NCI-H1105 (cell line): ENCODE measurements at regions not wholly inside any gene's neighbourhood (a gene's known extent, or its start where the extent isn't known, plus 50 kb on each side); places are given as distances from the start of the nearest gene placed in this dataset.

Experiments used
- DNase-seq: peaks from one replicate; lab custom pipeline; 2025; lab: John Stamatoyannopoulos, UW

DNA sequence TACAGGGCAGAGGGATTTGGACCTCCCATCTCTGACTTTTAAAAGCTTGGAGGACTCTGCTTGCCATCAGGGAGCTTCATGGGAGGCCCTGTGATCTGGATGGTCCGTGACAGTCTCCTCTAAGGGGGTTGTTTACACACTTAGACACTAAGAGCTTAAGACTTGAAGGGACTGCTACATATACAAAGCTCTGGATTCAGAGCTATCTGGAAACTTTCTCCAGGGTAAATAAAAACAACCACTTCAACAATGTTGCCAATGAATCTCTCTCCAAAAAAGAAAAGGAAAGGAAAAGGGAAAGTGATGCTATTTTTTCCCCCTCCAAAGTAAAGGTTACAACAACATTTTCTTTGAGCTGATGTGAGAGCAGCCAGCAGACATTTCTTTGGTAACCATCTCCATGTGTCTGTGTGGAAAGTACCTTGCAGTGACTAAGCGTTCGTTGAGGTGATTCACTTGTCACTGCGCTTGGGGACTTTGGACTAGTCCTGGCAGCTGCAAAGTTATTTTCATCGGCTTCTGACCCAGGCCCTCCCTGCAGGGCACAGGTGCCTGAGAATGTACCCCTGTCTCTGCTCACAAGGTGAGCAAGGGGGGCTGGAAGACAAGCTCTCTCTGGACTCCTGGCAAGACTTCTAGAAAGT, 262.1 kb upstream of the KLF4 start:
- DNase-seq: no peak

DNA sequence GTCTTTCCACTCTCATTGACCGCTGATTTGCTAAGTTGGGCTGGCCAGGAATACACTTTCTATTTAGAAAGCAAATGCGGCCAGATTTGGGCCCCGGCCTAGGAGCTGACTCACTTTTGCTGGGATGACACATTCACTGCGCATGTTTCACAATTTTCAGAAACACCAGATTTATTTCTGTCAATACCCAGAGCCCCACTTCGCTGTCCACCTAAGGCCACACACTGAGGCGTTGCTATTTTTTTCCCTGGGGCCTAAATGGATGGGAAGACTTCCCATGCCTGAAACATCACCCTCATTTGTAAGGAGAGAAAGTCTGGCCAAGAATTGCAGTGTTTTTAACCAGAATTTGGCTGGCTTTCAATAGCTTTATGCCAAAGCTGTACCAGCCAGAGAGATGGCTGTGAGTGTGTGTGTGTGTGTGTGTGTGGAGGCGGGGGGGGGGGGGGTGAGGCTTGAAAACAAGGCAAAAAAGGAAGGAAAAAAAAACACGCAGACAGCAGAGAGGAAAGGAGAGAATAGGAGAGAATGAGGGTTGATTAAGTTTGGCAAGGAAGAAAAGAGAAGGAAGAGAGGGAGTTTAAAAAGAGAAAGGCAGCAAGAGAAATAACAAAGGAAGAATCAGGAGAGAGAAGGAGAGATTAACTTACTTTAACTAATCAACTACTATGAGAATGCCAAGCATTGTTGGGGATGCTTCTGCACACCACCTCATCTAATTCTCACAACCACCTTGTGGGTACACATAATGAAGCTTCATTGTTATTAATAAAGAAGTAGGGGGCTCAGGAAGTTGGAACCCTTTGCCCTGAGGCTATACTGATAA, 261.4 kb upstream of the KLF4 start:
- DNase-seq: peak; percentile 32

DNA sequence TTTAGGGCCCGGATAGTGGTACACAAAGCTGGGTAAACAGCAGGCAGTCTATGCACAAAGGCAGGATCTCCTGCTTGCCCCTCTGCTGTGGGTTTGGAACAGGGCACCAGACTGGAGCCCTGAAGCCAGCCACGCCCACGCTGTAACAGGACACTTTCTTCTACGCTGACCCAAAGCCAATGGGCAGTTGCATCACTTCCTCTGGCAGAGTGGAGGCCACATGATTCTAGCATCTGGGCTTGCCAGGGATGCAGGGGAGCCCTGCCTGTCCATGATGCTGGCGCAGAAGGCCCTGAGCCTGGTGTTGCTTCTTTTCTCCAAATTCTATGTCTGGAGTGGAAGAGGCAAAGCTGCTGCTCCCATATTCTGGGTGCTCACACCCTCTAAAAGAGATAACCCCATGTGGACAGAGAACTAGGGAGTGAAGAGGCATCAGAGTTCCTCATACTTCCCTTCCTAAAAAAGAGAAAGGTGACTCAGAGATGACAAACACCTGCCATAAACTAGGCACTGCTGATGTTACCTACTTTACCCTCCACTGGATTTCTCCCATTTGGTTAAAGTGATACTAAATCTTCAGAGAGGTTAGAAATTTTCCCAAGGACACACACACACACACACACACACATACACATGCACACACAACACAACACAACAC, 260.3 kb upstream of the KLF4 start:
- DNase-seq: peak; percentile 49

DNA sequence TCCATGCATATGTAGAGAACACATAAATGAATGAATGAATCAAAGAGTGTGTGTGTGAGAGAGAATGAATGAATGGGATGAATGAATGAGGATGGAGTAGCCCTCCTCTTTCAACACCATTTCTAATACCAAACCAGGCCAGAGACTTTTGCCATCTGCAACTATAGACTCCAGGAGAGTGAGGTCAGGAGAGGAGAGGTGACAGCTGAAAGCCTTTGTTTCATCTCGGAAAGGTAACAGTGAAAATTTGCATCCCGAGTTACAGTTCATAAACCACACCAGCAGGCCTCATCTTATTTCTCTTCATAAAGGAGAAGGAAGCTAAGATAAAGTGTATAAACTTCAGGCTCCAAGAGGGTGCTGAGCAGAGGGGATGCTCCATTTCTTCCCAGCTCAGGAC, 255.3 kb upstream of the KLF4 start:
- DNase-seq: no peak

DNA sequence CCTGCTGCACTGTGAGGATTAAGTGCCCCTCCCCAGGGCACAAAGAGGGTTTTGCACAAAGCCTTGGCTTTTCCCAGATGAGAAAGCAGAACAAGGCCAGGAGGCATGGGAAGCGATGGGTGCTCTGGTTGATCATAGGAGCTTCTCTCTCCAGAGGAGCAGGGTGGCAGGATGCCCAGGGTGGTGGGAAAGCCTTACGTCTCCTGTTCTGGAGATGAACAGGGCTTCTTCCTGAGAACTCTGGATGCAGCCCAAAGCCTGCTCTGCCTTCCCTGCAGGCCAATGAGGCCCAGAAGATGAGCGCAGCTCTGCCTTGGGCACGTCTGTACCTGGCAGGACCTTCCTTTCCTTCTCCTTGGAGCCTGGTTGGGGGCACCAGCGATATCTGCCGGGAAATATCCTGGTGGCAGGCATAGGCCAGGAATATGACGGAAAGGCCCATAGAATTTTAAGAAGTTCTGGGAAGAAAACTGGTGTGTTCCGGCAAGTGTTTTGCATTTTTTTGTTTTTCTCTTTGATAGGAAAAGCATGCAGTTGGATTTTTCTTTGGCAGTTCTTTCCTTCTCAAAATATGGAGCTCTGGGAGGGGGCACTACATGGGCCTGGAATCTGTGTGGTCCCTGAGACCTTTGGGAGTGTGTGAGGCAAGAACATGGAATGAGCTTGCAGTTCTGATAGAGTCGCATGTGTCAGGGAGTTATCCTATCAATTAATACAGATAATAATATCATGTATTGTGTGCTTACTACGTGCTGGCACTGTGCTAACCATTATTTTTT, 253.2 kb upstream of the KLF4 start:
- DNase-seq: no peak

DNA sequence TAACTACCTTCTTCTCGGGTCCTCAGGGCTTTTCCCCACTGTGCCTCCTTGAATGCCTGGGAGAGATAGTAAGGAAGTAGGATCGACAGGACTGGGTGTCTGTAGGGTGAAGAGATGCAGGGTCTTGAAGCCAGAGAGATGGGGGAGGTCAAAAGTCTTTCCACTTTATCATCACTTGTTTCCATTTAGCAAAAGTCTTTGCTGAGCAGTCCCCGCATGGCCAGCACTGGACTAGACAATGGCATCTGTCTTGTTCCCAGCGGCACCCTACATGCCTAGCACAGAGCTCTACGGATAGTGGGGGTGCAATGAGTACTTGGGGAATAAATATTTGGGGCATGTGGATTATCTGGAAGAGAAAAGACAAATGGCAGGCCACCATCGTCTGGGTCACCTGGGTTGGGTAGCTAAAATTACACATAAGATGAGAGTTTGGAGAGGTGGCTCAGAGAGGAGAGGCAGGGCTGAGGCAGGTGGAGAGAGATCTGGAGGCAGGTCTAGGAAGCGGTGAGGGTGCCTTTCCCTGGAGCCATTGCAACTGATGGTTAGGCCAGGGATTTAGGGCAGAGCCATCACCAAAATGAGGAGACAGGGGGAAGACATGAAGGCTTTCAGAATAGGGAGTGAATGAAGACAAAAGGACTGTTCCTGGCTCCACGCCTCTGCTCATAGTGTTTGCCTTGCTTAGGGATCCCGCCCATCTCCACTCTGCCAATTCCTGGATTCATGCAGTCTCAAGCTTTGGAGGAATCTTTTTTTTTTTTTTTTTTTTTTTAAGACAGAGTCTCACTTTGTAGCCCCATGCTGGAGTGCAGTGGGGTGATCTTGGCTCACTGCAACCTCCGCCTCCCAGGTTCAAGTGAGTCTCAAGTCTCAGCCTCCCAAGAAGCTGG, 250.8 kb upstream of the KLF4 start:
- no peak for DNase-seq

DNA sequence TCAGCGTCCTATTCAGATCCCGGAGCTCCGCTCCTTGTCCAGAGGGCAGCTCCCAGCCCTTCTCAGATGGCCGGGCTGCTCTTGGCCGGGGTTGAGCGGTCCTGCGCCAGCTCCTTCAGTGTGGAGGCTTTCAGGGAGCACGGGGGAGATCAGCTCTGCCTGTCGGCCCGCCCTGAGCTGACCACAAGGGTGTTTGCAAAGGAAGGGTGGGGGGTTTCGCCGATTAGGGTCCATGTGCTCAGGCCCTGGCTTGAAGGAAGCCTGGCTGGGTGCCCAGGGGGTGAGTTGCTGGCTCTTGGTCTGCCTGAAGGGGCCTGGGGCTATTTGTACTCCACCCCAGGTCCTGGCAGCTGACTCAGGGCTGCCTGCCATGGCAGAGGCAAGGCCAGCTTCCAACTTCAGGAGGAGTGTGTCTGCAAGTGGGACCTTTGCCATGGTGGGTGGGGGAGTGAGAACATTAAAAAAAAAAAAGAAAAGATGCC, 250.1 kb upstream of the KLF4 start:
- no peak for DNase-seq

DNA sequence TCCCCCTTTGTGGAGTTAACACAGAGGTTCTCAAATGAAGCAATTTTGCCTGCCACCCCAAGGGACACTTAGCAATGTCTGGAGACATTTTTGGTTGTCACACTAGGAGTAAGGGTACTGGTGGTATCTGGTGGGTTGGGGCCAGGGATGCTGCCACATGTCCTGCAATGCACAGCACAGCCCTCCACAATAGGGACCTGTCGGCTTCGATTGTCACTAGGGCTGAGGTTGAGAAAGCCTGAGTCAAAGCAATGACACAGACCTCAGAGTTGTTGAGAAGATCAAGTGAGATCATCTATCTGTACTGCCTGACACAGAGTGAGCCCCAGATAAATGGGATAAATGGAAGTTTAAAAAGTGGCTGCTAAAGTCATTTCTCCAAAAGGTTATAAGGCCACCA, 249.2 kb upstream of the KLF4 start:
- DNase-seq: no peak

DNA sequence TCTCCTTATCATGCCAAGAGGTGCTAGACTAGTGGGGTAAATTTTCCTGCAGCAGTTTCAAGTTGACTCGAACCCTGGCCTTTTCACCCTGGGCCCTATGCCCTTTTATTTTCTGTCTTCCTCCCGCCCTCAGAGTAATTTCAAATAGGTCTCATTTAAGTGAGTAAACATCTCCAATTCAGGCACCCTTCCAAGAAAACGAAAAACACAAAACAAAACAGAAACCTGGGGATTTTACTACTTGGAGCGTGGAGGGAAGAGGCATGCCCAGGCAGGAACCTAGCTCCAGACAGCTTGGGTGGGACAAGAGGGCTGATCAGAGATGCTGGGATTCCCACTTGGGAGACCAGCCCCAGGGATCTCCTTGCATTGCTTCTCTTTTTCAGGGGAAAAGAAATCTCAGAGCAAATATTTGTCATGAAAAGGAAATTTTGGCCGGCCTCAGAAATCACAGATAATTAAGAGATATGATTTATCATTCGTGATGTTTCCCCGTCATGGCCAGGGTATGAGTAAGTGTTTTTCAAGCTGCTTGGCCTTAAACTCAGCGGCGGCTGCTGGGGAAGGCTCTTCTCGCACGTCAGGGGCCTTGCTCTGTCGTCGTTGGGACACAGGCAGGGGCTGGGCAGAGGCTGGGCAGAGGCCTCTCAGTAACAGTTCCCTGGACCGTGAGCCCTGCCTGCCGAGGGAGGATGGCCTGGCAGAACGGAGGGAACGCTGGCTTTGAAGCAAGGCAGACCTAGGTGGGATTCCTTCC, 248.6 kb upstream of the KLF4 start:
- DNase-seq: peak; percentile 70

DNA sequence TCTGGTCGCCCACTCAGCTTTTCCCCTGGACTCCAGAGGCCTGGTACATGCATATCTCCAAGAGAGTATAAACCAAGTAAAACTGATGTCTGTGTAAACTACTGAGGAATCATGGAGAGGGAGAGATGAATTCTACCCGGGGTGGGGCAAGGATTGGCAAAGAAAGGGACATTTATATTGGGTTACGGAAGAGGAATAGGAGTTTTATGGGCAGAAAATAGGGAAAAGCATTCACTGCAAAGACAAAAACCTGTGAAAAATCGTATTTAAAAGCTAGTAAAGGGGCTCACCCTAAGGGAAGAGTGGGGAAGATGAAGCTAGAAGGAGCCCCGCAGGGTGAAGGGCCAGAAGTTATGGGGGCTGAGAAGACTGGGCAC, 248.0 kb upstream of the KLF4 start:
- no peak for DNase-seq

DNA sequence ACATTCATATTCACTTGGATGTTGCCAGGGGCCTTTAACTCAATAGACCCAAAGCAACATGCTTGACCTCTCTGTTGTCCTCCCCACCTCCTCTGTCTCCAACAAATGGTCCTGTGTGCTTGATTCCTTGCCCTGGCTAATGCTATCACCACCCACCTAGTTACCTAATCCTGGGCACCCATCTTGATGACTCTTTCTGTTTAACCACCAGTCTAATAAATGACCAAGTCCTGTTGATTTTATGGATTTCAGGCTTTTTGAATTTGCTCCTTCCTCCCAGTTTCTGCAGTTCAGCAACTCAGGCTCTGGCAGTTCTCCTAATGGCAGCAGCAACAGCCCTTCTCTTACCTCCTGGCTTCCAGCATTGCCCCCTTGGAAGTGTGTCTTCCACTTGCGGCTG, 246.3 kb upstream of the KLF4 start:
- no peak for DNase-seq

DNA sequence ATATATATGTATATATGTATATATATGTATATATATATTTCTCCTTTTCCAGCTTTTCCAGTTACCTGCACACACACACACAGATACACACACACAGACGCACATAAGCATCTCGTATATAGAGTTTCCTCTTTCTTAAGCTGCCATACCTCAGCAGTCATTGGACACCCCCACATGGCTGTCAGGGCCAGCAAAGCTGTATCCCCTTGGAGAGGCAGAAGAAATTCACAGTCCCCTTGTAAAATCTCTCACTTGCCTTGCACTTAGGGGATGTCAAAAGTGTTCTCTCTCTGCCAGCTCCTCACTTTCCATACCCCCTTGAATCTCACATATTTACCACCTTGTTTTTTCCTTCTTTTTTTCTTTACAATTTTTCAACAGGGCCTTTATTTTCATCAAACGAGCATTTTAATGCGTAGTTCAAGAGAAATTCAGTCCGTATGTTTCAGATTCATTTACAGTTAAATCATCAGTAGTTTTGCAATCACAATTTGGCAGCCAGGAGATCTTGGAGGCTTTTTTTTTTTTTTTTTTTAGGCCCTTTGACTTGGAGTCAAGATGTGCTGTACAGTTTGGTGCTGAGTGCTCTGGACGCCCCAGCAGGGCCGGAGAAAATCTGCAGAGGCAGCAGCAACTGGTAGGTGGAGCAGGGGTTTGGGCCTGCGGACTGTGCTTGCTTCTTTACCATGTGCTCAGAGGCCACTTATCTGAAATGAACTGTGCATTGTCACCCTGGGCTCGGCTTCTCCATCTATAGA, 244.9 kb upstream of the KLF4 start:
- no peak for DNase-seq

DNA sequence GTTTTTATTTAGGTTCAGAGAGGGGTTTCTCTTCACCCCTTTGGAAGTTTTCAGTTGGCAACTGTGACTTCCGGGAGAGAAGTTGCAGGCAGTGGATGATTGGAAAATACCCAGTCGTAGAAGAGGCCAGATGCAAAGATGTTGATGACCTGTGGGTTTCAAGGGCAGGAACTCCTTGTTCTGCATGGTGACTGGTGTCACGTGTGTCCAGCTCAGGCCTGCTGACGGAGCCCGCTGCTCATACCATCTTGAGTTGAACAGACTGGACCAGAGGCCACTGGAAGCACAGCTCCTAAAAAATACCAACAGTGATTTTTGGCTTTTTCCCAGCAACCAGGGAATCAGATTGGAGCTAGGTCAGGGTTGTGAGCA, 243.9 kb upstream of the KLF4 start:
- no peak for DNase-seq

DNA sequence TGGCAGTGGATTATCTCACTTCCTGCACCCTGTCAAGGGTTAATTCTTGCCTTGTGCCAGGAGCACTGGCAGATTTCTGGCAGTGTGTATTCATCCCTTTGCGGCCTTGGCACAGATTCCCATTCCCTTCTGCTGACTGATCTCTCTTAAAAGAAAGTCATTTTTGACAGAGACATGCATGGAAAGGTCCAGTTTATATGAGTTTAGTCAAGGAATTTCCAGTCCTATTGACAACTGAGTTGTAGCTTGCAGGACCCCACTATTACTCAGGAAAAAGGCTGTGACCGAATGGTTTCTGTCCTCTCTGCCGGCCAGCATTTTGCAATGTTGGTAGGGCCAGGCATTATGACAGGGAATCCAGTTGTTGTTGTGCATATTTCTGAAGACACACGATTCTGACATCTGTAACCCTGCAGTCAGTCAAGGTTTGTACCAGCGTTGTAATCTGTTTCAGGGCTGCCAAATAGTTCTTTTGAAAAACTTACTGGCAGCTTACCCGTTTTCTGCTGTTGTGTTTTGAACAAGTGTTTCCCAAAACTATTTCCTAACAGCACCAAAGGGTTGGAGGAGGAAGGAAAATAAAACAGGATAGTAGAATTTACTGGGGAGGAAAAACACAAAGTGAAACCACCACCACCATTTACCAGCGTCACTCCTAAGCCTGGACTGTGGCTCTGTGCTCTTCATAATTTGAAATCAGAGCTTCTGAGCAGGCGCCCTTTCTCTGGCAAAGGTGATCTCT, 243.4 kb upstream of the KLF4 start:
- DNase-seq: no peak

DNA sequence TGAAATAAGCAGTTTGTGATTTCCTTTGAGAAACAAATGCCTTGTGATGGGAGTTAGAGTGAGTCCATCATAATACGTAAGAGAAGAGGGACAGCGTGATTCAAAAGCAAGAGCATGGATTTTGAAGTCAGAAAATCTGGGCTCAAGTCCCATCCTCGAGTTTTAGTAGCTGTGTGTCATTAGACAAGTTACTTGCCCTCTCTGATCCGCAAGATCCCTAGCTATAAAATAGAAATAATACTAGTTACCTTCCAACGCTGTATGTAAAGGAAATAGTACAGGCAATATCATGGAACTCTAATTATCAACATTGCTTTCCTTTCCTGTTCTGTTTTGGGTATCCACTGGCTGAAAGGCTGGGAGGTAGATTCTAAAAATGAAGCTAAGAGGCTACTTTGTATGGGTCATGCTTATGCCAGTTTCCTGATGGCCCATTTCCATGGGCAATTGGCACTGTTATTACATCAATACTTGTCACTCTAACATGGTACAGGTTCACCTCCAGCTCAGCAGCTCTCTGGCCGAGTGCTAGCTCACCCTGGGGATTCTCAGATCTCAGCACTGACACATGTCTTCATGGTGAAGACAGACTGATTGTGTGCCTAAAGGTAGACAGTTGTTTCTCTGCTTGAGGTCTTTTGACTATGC, 241.7 kb upstream of the KLF4 start:
- DNase-seq: no peak

DNA sequence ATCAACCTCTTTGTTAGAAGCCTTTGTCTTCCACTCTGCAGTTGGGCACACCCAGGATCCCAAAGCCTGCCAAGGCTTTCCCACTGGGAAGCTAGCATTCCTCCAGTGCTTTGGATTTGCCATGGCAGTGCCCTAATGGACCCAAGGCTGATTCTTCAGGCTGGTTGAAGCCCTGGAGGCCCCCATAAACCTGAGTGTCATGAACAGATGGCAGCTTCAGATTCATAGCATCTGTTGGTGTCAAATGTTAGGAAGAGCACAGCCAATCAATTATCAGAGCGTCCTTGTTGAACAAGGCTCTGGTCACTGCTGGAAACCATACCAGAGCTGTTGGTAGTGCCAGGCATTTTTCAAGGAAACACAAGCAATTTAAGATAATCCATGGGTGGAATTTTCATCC, 241.1 kb upstream of the KLF4 start:
- DNase-seq: no peak

DNA sequence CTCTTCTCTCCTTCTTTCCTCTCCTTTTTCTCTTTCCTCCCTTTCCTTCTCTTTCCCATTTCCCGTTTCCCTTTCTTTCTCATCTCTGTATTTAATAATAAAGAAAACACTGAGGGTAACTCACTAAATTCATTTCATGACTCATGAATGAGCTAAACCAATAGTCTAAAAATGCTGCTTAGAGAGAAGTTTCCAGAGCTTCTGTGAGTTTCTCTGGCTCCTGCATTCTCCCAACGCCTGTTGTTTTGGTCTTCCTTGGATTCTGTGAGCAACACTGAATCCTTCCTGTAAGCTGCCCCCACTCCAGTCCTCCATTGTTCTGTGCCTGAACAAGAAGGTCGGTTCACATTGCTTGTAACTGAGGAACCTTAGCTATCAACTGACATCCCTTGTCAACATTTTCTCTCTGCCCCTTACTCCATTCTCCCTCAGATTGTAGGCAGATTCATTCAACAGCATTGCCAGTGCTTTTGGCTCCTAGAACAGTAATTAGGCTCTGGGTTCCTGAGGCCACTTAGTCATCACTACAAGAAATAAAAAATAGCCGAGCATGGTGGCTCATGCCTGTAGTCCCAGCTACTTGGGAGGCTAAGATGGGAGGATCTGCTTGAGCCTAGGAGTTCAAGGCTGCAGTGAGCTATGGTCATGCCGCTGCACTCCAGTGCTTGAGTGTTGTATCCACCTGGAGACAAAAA, 237.7 kb upstream of the KLF4 start:
- DNase-seq: no peak

DNA sequence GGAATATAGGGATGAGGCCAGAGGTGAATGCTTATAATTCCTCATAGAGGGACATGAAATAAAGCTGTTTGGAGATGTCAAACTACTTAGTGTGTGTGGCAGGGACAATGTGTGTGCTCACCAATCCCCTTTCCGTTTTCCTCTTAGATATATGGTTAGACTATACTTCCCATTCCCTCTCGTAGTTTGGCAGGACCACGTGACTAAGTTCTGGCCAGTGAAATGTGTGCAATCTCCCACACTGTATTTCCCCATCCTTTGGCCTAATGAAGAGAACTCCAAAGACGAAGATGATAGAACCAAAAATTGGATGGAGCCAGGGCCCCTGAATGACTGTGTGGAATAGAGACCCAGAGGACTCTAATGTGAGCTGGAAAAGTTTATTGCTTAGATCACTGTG, 233.4 kb upstream of the KLF4 start:
- no peak for DNase-seq
